ENCODE measurements at regions not wholly inside any gene's neighbourhood (a gene's known extent, or its start where the extent isn't known, plus 50 kb on each side); places are given as distances from the start of the nearest gene placed in this dataset.

- in situ Hi-C loops (cut with HindIII; ENCODE audit: low sequenced_read_pairs), result no loop called here
- TF ChIP-seq, protein P1, sequence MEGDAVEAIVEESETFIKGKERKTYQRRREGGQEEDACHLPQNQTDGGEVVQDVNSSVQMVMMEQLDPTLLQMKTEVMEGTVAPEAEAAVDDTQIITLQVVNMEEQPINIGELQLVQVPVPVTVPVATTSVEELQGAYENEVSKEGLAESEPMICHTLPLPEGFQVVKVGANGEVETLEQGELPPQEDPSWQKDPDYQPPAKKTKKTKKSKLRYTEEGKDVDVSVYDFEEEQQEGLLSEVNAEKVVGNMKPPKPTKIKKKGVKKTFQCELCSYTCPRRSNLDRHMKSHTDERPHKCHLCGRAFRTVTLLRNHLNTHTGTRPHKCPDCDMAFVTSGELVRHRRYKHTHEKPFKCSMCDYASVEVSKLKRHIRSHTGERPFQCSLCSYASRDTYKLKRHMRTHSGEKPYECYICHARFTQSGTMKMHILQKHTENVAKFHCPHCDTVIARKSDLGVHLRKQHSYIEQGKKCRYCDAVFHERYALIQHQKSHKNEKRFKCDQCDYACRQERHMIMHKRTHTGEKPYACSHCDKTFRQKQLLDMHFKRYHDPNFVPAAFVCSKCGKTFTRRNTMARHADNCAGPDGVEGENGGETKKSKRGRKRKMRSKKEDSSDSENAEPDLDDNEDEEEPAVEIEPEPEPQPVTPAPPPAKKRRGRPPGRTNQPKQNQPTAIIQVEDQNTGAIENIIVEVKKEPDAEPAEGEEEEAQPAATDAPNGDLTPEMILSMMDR (IDR thresholded peaks at IDR 0.05; ENCODE audit: low read depth, low read length), result no peak
- DNase-seq (ENCODE audit: low read depth, low spot score), result no peak
- no peak overlapping the region for H3K4me3 ChIP-seq (ENCODE audit: low read depth, low read length)
Measured at GRCh38 chr12:30447061-30447750, 248.5 kb downstream of the IPO8 start.

DNA sequence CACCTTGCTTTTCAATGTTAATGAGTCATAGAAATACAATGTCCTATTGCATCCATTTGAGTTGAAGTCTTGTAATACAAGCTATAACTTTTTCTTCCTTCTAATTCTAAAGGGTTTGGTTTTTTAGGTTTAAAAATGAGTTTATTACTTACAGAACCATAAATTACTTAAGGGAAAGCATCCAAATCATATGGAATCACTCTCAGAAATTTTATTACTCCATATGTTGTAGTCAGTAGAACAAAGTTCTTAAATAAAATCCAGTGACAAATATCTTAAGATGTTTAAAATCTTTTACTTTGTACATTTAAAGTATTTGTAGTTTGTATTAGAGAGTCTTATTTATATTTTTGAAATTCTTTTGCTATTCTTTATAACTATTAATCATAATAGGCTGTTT lies 253.2 kb downstream of the IPO8 start:
- no peak for DNase-seq (ENCODE audit: low read depth, low spot score)
- no peak overlapping the region for H3K4me3 ChIP-seq (ENCODE audit: low read depth, low read length)
- TF ChIP-seq, protein P1 (IDR thresholded peaks at IDR 0.05; ENCODE audit: low read depth, low read length), result no peak
- in situ Hi-C loops (cut with HindIII; ENCODE audit: low sequenced_read_pairs), result no loop called here

DNA sequence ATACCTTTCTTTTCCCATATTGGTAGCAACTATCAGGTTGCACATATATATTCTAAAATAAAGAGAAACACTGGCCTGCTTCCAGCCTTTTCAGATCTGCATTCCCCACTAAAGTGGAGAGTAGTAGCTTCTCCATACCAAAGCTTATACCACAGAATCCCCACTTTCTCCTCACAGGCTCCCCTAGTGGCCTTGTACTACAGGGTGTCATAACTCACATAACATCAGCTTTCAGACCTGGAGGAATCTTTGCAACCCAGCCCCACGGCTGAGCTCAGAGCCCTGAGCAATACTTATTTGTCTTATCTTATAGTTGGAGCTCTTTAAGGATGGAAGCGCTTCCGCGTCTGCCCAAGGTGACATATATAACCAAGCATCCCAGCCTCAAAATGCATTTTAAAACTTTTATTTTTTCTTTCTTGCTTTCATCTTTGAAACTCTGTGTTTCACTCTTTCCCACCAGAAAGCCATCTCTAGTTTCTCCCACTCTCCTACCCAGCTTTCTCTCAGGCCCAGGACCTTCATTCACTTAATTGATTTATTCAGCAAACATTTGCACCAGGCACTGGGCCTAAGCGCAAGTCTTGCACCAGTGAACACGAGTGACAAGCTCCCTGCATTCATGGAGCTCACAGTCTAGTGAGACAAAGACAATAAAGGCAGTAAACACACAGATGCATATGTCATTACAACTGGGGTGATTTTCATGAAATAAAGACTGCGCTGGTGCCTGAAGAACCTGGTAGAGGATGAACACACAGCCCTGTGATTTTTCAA lies 254.7 kb downstream of the IPO8 start:
- DNase-seq (ENCODE audit: low read depth, low spot score), result no peak
- in situ Hi-C loops (cut with HindIII; ENCODE audit: low sequenced_read_pairs), result no loop called here
- H3K4me3 ChIP-seq (ENCODE audit: low read depth, low read length), result no peak overlapping the region
- TF ChIP-seq, protein P1 (IDR thresholded peaks at IDR 0.05; ENCODE audit: low read depth, low read length), result peak; percentile 73

DNA sequence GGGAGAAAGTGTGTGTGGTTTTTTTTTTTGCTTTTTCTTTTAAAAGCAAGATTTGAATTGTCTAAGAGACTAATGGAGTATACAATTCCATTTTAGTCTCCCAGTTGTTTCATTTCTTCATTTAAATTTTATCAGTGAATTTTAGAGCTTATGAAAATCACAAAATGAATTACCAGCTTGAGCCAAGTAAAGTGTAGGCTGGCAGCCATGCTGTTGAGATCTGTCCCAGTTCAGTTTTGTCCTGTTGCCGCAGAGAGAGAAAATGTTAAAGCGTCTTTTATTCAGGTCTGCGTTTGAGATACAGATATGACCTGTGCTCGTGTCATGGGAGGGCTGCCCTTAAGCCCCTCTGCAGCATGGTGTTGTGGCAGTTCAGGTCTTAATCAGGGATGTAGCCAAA lies 256.5 kb downstream of the IPO8 start:
- no peak overlapping the region for H3K4me3 ChIP-seq (ENCODE audit: low read depth, low read length)
- TF ChIP-seq, protein P1 (IDR thresholded peaks at IDR 0.05; ENCODE audit: low read depth, low read length), result no peak
- in situ Hi-C loops (cut with HindIII; ENCODE audit: low sequenced_read_pairs), result no loop called here
- no peak for DNase-seq (ENCODE audit: low read depth, low spot score)

GRCh38 chr12:30438601-30439041 lies 257.0 kb downstream of the IPO8 start:
- in situ Hi-C loops (cut with HindIII; ENCODE audit: low sequenced_read_pairs), result no loop called here
- no peak for DNase-seq (ENCODE audit: low read depth, low spot score)
- H3K4me3 ChIP-seq (ENCODE audit: low read depth, low read length), result no peak overlapping the region
- TF ChIP-seq, protein P1 (IDR thresholded peaks at IDR 0.05; ENCODE audit: low read depth, low read length), result no peak

GRCh38 chr12:30437616-30438015 lies 258.1 kb downstream of the IPO8 start:
- no peak overlapping the region for H3K4me3 ChIP-seq (ENCODE audit: low read depth, low read length)
- TF ChIP-seq, protein P1 (IDR thresholded peaks at IDR 0.05; ENCODE audit: low read depth, low read length), result no peak
- in situ Hi-C loops (cut with HindIII; ENCODE audit: low sequenced_read_pairs), result no loop called here
- no peak for DNase-seq (ENCODE audit: low read depth, low spot score)
